Activated CD4-positive, CD25-positive, alpha-beta regulatory T cell (primary cell): ENCODE measurements at regions not wholly inside any gene's neighbourhood (a gene's known extent, or its start where the extent isn't known, plus 50 kb on each side); places are given as distances from the start of the nearest gene placed in this dataset.

Experiments
- DNase-seq, 4 experiments: peaks; one replicate each; lab custom pipeline; 2025; lab: John Stamatoyannopoulos, UW

- no peak for DNase-seq
Measured at GRCh38 chr2:134203175-134203574, 50.7 kb upstream of the MGAT5 start.
